ENCODE measurements at regions not wholly inside any gene's neighbourhood (a gene's known extent, or its start where the extent isn't known, plus 50 kb on each side); places are given as distances from the start of the nearest gene placed in this dataset.

- TF ChIP-seq FOXP2 (optimal IDR thresholded peaks at IDR 0.05; ENCODE audit: borderline replicate concordance, extremely low read depth, extremely low read length, insufficient read depth) (no peak), REST (IDR thresholded peaks at IDR 0.05; ENCODE audit: insufficient read depth in 1 of 2, low read depth in 2 of 2, low read length in 2 of 2) (no peak), POLR2AphosphoS5 (IDR thresholded peaks at IDR 0.05; ENCODE audit: low read depth, low read length) (no peak), SIN3A (IDR thresholded peaks at IDR 0.05; ENCODE audit: borderline replicate concordance, insufficient read depth, low read length) (no peak), TAF1 (IDR thresholded peaks at IDR 0.05; ENCODE audit: borderline replicate concordance, insufficient read depth, low read length) (no peak)
These were observed 110.3 kb downstream of the DDX1 start for GRCh38 chr2:15701991-15702390.

- TF ChIP-seq FOXP2 (optimal IDR thresholded peaks at IDR 0.05; ENCODE audit: borderline replicate concordance, extremely low read depth, extremely low read length, insufficient read depth) (no peak), SIN3A (IDR thresholded peaks at IDR 0.05; ENCODE audit: borderline replicate concordance, insufficient read depth, low read length) (no peak), REST (IDR thresholded peaks at IDR 0.05; ENCODE audit: insufficient read depth in 1 of 2, low read depth in 2 of 2, low read length in 2 of 2) (no peak), POLR2AphosphoS5 (IDR thresholded peaks at IDR 0.05; ENCODE audit: low read depth, low read length) (no peak), TAF1 (IDR thresholded peaks at IDR 0.05; ENCODE audit: borderline replicate concordance, insufficient read depth, low read length) (no peak)
These were observed 110.8 kb downstream of the DDX1 start for GRCh38 chr2:15702452-15702851.

GRCh38 chr2:15703365-15703869 is 111.7 kb downstream of the DDX1 start:
- TF ChIP-seq FOXP2 (optimal IDR thresholded peaks at IDR 0.05; ENCODE audit: borderline replicate concordance, extremely low read depth, extremely low read length, insufficient read depth), result no peak
- TF ChIP-seq SIN3A (IDR thresholded peaks at IDR 0.05; ENCODE audit: borderline replicate concordance, insufficient read depth, low read length), result no peak
- no peak for TF ChIP-seq POLR2AphosphoS5 (IDR thresholded peaks at IDR 0.05; ENCODE audit: low read depth, low read length)
- no peak for TF ChIP-seq TAF1 (IDR thresholded peaks at IDR 0.05; ENCODE audit: borderline replicate concordance, insufficient read depth, low read length)
- no peak for TF ChIP-seq REST (IDR thresholded peaks at IDR 0.05; ENCODE audit: insufficient read depth in 1 of 2, low read depth in 2 of 2, low read length in 2 of 2)

- TF ChIP-seq TAF1 (IDR thresholded peaks at IDR 0.05; ENCODE audit: borderline replicate concordance, insufficient read depth, low read length), result no peak
- TF ChIP-seq SIN3A (IDR thresholded peaks at IDR 0.05; ENCODE audit: borderline replicate concordance, insufficient read depth, low read length), result no peak
- no peak for TF ChIP-seq REST (IDR thresholded peaks at IDR 0.05; ENCODE audit: insufficient read depth in 1 of 2, low read depth in 2 of 2, low read length in 2 of 2)
- no peak for TF ChIP-seq POLR2AphosphoS5 (IDR thresholded peaks at IDR 0.05; ENCODE audit: low read depth, low read length)
- TF ChIP-seq FOXP2 (optimal IDR thresholded peaks at IDR 0.05; ENCODE audit: borderline replicate concordance, extremely low read depth, extremely low read length, insufficient read depth), result no peak
These were observed 112.6 kb downstream of the DDX1 start for GRCh38 chr2:15704086-15704787.
